Epithelial cell of esophagus (primary cell): ENCODE measurements at regions not wholly inside any gene's neighbourhood (a gene's known extent, or its start where the extent isn't known, plus 50 kb on each side); places are given as distances from the start of the nearest gene placed in this dataset.
A peak's percentile ranks its signal among the peaks of the same experiment; 100 is the strongest.

Experiments
- DNase-seq: peaks from one replicate; pipeline ENCODE4 v3.0.0; 2010; ENCODE audit warnings: low read depth
- H3K4me3 ChIP-seq: 2 replicates; pipeline ENCODE4 v1.5.1; 2011; ENCODE audit warnings: mild to moderate bottlenecking, low read length, control low read depth
- TF ChIP-seq, protein P1 (sequence below): IDR thresholded peaks from 2 replicates; pipeline ENCODE4 v1.5.1; 2011; ENCODE audit warnings: low read depth, mild to moderate bottlenecking, low read length, control low read depth, inconsistent platforms; ENCODE audit not compliant: insufficient read depth; ENCODE audit errors: missing control alignments

DNA sequence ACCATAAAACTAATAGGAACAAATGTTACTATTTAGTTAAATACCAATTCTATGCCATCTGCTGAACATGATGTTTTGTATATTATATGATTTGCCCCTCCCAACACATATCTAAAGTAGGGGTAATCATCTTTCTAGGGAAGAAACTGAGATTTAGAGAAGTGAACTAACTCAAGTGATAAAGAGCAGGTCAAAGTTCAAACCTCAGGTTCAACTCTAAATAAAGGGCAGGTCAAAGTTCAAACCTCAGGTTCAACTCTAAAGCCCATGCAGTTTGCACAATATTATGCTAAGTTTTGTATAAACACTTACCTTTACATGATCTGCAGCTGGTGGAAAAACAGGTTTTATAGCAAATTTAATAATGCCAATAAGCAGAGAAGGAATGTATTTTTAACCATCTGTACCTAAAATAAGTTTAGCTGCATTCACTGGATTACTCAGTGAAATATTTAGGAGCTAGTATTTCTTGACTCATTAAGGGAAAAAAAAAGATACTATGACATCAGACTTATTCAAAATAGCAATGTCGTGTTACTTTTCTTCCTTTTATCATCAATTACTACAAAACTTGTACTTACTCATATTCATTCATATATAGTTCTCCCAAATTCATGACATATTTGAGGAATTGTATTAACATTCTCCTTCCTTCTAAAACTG is 1194.3 kb upstream of the CELF2 start:
- no peak overlapping the region for H3K4me3 ChIP-seq
- TF ChIP-seq, protein P1, sequence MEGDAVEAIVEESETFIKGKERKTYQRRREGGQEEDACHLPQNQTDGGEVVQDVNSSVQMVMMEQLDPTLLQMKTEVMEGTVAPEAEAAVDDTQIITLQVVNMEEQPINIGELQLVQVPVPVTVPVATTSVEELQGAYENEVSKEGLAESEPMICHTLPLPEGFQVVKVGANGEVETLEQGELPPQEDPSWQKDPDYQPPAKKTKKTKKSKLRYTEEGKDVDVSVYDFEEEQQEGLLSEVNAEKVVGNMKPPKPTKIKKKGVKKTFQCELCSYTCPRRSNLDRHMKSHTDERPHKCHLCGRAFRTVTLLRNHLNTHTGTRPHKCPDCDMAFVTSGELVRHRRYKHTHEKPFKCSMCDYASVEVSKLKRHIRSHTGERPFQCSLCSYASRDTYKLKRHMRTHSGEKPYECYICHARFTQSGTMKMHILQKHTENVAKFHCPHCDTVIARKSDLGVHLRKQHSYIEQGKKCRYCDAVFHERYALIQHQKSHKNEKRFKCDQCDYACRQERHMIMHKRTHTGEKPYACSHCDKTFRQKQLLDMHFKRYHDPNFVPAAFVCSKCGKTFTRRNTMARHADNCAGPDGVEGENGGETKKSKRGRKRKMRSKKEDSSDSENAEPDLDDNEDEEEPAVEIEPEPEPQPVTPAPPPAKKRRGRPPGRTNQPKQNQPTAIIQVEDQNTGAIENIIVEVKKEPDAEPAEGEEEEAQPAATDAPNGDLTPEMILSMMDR: no peak
- DNase-seq: no peak

DNA sequence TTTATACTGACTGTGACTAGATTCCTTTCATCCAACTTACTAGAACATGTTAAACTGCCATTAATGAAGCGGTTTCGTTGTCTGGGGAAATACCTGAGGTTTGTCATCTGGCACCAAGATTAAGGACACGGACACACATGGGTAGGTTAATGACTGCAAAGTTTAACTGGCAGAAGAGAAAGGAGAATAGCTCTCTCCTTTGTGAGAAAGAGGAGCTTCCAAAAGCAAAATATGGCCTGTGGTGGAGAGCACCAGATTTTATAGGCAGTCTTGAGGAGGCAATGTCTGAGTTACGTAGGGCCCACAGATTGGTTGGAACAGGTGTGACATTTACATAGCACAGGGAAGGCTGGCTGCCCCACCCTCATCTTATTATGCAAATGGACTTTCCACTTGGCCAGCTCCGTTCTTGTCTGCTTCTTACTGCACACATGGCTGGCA is 1193.0 kb upstream of the CELF2 start:
- DNase-seq: peak; percentile 4
- no peak overlapping the region for H3K4me3 ChIP-seq
- TF ChIP-seq, protein P1: no peak

DNA sequence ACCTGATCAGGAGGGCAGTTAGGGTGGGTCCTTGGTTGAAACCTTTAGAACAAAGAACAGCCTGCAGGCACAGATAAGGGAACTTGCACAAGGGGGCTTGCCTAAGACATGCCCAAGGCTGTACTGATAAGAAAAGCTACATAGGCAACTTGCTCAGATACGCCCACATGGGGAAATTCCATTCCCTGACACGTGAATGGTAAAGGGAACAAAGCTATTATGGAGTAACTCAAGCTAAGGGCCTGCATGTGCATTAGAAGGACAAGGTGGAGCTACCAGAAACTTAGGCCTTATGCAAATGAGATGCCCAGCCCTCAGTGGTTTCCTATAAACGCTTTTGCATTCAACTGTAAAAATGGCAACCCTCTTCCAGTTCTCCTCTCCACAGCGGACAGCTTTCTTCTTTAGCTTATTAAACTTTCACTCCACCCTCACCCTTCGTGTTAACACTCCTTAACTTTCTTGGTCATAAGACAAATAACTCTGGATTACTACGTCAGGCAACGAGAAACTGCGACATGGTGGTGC is 1192.1 kb upstream of the CELF2 start:
- TF ChIP-seq, protein P1: no peak
- DNase-seq: peak; percentile 4
- H3K4me3 ChIP-seq: no peak overlapping the region

- no peak for DNase-seq
- no peak overlapping the region for H3K4me3 ChIP-seq
- TF ChIP-seq, protein P1: no peak
These were observed 1189.6 kb upstream of the CELF2 start for GRCh38 chr10:9828110-9828509.

GRCh38 chr10:9833942-9834341 is 1183.7 kb upstream of the CELF2 start:
- DNase-seq: peak; percentile 6
- H3K4me3 ChIP-seq: no peak overlapping the region
- TF ChIP-seq, protein P1: no peak

DNA sequence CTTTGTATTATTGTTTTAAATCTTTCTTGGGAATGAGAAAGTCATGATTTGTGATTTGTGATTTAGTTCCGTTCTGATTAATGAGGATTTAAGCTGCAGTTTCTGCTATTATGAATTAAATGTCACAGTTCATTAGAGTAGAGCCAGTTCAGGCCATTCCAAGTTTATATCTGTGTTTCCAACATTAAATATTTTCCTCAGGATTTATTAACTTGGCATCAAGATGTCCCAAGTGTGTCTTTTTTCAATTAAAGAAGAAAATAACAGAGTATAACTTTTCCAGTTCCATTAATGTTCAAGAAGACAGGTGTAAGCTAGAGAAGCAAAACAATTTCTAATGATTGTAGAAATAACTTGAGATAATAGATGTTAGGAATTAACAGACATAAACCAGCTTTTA is 1183.2 kb upstream of the CELF2 start:
- TF ChIP-seq, protein P1: no peak
- H3K4me3 ChIP-seq: no peak overlapping the region
- DNase-seq: no peak

DNA sequence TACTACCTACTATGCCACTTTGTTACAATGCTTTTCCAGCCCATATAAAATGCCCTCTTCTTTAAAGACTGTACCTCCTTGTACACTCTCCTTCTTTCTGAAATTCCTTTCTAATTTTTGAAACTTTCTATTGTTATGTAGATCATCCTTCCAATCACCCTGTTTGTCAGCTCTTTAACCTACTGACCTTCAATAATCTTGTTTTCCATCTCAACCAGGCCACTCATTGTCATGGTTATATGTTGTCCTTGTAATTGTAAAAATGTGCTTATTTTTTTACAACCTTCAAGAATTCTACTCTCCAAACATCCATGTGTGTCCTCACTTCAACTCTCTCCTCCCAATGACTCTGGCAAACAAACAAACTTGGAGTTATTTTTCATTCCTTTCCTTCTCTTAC is 1172.6 kb upstream of the CELF2 start:
- no peak for DNase-seq
- TF ChIP-seq, protein P1: no peak
- no peak overlapping the region for H3K4me3 ChIP-seq
